ENCODE measurements at regions not wholly inside any gene's neighbourhood (a gene's known extent, or its start where the extent isn't known, plus 50 kb on each side); places are given as distances from the start of the nearest gene placed in this dataset.
A peak's percentile ranks its signal among the peaks of the same experiment; 100 is the strongest.

DNA sequence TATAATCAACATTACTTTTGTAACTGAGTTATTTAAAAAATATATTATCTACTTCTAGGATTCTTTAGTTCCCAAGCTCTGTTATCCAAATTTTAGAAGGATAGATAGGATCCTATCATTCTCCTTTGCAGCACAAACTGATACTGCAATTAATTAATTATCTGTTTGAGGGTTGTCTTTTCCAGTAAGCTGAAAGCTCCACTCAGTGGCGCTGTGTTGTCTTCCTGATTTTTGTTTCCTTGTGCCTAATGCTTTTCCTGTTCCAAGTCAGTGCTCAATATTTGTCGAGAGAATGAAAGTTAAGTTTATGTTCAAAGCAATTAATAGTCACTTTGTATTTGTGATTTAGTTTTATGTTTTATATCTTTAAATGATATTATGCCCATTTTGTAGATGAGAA is 107.4 kb upstream of the ANK2 start:
- Histone ChIP-seq H3K27ac (ENCODE audit: insufficient read length, low read depth, low read length) (no peak overlapping the region), H3K23me2 (ENCODE audit: insufficient read length, low read depth, low read length, poor library complexity, severe bottlenecking) (no peaks in the 10 kb centered on the region), H2BK12ac (ENCODE audit: insufficient read length, low read depth, low read length) (no peak overlapping the region), H2AFZ (ENCODE audit: low read length) (no peak overlapping the region), H3K79me2 (ENCODE audit: insufficient read depth, low read length) (no peaks in the 10 kb centered on the region), H3K18ac (ENCODE audit: insufficient read length, low read depth, low read length) (no peak overlapping the region), H4K20me1 (ENCODE audit: control insufficient read depth, insufficient read depth, insufficient read length) (no peaks in the 10 kb centered on the region), H3K4me2 (ENCODE audit: insufficient read depth, insufficient read length, low read length) (no peak overlapping the region), H3K56ac (ENCODE audit: insufficient read length, low read depth, low read length) (no peak overlapping the region), H3K27me3 (ENCODE audit: insufficient read depth, low read length) (no peaks in the 10 kb centered on the region), H2BK5ac (ENCODE audit: insufficient read length, low read length) (no peak overlapping the region), H3T11ph (ENCODE audit: low read length) (no peak overlapping the region), H3K23ac (ENCODE audit: insufficient read length, low read depth, low read length) (no peak overlapping the region), H2BK120ac (ENCODE audit: low read depth, low read length, poor library complexity, severe bottlenecking) (no peak overlapping the region), H3K4me1 (ENCODE audit: insufficient read depth, low read length) (no peaks in the 10 kb centered on the region), H3K9ac (ENCODE audit: extremely low read depth, insufficient read length, low read length) (no peak overlapping the region), H3K4ac (ENCODE audit: low read depth, low read length) (no peak overlapping the region), H4K8ac (replicated peaks; ENCODE audit: insufficient read length, low read depth, low read length) (no peak overlapping the region), H4K91ac (ENCODE audit: insufficient read length, low read depth, low read length) (no peak overlapping the region), H2AK5ac (ENCODE audit: insufficient read length, low read length) (no peak overlapping the region), H2BK20ac (ENCODE audit: low read depth, low read length, poor library complexity, severe bottlenecking) (no peak overlapping the region), H3K14ac (ENCODE audit: insufficient read depth, low read length) (no peak overlapping the region), H2BK15ac (ENCODE audit: low read depth, low read length) (no peak overlapping the region), H3K79me1 (ENCODE audit: insufficient read depth, low read depth, low read length, poor library complexity, severe bottlenecking) (no peaks in the 10 kb centered on the region), H3K9me3 (ENCODE audit: control insufficient read depth, low read depth, low read length) (no peaks in the 10 kb centered on the region), H4K5ac (ENCODE audit: insufficient read length, low read depth, low read length) (no peak overlapping the region)
- Mint-ChIP-seq H3K4me3 (no peak overlapping the region), H3K9me3 (peaks cover 0 to 4% of the 10 kb centered on the region in 2 experiments; a peak in 1 of 5 replicates), H3K4me1 (peaks cover 8 to 13% of the 10 kb centered on the region in 2 experiments; a peak in 3 of 4 replicates), H3K27ac (0 out of 7 replicates have a peak overlapping the region, but pooled peaks of 1 of the 3 experiments have one; percentile 38), H3K36me3 (ENCODE audit: insufficient read depth in 1 of 3, low read depth in 3 of 3) (peaks cover 2 to 6% (median 5%) of the 10 kb centered on the region in 3 experiments; a peak in 5 of 7 replicates), H3K27me3 (ENCODE audit: low read depth) (no peaks in the 10 kb centered on the region)
- no peak for DNase-seq
- TF ChIP-seq, protein P1, sequence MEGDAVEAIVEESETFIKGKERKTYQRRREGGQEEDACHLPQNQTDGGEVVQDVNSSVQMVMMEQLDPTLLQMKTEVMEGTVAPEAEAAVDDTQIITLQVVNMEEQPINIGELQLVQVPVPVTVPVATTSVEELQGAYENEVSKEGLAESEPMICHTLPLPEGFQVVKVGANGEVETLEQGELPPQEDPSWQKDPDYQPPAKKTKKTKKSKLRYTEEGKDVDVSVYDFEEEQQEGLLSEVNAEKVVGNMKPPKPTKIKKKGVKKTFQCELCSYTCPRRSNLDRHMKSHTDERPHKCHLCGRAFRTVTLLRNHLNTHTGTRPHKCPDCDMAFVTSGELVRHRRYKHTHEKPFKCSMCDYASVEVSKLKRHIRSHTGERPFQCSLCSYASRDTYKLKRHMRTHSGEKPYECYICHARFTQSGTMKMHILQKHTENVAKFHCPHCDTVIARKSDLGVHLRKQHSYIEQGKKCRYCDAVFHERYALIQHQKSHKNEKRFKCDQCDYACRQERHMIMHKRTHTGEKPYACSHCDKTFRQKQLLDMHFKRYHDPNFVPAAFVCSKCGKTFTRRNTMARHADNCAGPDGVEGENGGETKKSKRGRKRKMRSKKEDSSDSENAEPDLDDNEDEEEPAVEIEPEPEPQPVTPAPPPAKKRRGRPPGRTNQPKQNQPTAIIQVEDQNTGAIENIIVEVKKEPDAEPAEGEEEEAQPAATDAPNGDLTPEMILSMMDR (conservative IDR thresholded peaks at IDR 0.05) = peak; percentile 53
- WGBS (ENCODE audit: extremely low coverage, insufficient read length, low lambda C conversion rate) = no CpG with 5 or more reads among the region's 2 CpGs

All from H9 (cell line).